DOHH2 (cell line): ENCODE measurements at regions not wholly inside any gene's neighbourhood (a gene's known extent, or its start where the extent isn't known, plus 50 kb on each side); places are given as distances from the start of the nearest gene placed in this dataset.

Source experiments
- H3F3A ChIP-seq: fragments of 200-600 bp; sonication (generic), shearing (Covaris generic); 2 replicates; pipeline ENCODE4 v1.6.0; 2016; ENCODE audit warnings: antibody characterized with exemption, mild to moderate bottlenecking; ENCODE audit not compliant: control insufficient read depth, insufficient read depth
- H3K27ac ChIP-seq: fragments of 200-600 bp; sonication (generic); 2 replicates; pipeline ENCODE4 v1.5.1; 2014; ENCODE audit warnings: low read depth, mild to moderate bottlenecking, low read length, moderate library complexity
- H3K27me3 ChIP-seq: fragments of 200-600 bp; sonication (generic); 2 replicates; pipeline ENCODE4 v1.6.1; 2014; ENCODE audit warnings: mild to moderate bottlenecking, low read length, mixed read lengths; ENCODE audit not compliant: control insufficient read depth
- H3K36me3 ChIP-seq: fragments of 200-600 bp; sonication (generic); 2 replicates; pipeline ENCODE4 v1.6.1; 2014; ENCODE audit warnings: mild to moderate bottlenecking, low read length, moderate library complexity, mixed read lengths; ENCODE audit not compliant: control insufficient read depth
- H3K4me1 ChIP-seq: fragments of 200-600 bp; sonication (generic); 2 replicates; pipeline ENCODE4 v1.6.1; 2014; ENCODE audit warnings: mild to moderate bottlenecking, low read length, mixed read lengths; ENCODE audit not compliant: control insufficient read depth
- H3K4me2 ChIP-seq: fragments of 200-600 bp; sonication (generic); 2 replicates; pipeline ENCODE4 v1.6.0; 2014; ENCODE audit warnings: mild to moderate bottlenecking, low read length, moderate library complexity
- H3K4me3 ChIP-seq: fragments of 200-600 bp; sonication (generic); 2 replicates; pipeline ENCODE4 v1.5.1; 2014; ENCODE audit warnings: mild to moderate bottlenecking, low read length, mixed read lengths
- H3K79me2 ChIP-seq: fragments of 200-600 bp; sonication (generic); 2 replicates; pipeline ENCODE4 v1.6.1; 2014; ENCODE audit warnings: mild to moderate bottlenecking, low read length, mixed read lengths; ENCODE audit not compliant: control insufficient read depth
- H3K9me2 ChIP-seq: fragments of 200-600 bp; sonication (generic); replicated peaks from 2 replicates; pipeline ENCODE4 v1.6.1; 2014; ENCODE audit warnings: mild to moderate bottlenecking, low read length, mixed read lengths; ENCODE audit not compliant: control insufficient read depth
- H3K9me3 ChIP-seq: fragments of 200-600 bp; sonication (generic); 2 replicates; pipeline ENCODE4 v1.6.1; 2014; ENCODE audit warnings: antibody characterized with exemption, low read length, mixed read lengths; ENCODE audit not compliant: control insufficient read depth, insufficient read depth
- H4K20me1 ChIP-seq: fragments of 200-600 bp; sonication (generic); 2 replicates; pipeline ENCODE4 v1.6.0; 2014; ENCODE audit warnings: low read depth, mild to moderate bottlenecking, antibody characterized with exemption, low read length, moderate library complexity; ENCODE audit not compliant: control insufficient read depth, insufficient read depth
- EZH2phosphoT487 ChIP-seq: fragments of 200-600 bp; sonication (generic); IDR thresholded peaks from 2 replicates; pipeline ENCODE4 v1.6.1; 2017; ENCODE audit warnings: borderline replicate concordance, mild to moderate bottlenecking, antibody characterized with exemption, low read length, moderate library complexity, mixed read lengths
- TF ChIP-seq, protein P1 (sequence below): fragments of 200-600 bp; sonication (generic); IDR thresholded peaks from one replicate; pipeline ENCODE4 v1.5.1; 2014; ENCODE audit warnings: antibody characterized with exemption, mild to moderate bottlenecking, low read depth, low read length; ENCODE audit not compliant: poor library complexity, severe bottlenecking

DNA sequence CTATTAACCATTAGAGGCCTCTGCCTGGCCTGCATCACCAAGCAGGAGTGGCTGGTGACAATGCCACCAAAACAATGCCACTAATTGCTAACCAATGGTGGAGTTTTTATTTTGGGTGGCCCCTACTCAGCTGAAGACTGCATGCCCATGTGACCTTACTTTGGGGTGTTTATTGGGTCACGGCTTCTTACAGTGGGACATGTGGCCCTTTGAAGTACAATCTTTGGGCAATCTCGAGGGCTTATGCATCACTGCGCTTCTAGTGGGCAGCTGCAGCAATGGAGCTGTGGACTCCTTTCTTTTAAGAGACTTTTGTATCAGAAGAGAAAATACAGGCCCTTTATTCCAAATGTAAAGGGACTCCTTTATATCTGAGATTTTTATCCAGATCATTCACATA is 85.7 kb downstream of the IGLL5 start:
- Histone ChIP-seq H3F3A (no peaks in the 10 kb centered on the region), H3K4me3 (no peak overlapping the region), H3K9me3 (no peaks in the 10 kb centered on the region), H3K36me3 (no peaks in the 10 kb centered on the region), H3K4me1 (no peaks in the 10 kb centered on the region), H3K27me3 (no peaks in the 10 kb centered on the region), H3K27ac (no peak overlapping the region), H3K9me2 (no peaks in the 10 kb centered on the region), H4K20me1 (no peaks in the 10 kb centered on the region), H3K4me2 (no peak overlapping the region), H3K79me2 (no peaks in the 10 kb centered on the region)
- TF ChIP-seq, protein P1, sequence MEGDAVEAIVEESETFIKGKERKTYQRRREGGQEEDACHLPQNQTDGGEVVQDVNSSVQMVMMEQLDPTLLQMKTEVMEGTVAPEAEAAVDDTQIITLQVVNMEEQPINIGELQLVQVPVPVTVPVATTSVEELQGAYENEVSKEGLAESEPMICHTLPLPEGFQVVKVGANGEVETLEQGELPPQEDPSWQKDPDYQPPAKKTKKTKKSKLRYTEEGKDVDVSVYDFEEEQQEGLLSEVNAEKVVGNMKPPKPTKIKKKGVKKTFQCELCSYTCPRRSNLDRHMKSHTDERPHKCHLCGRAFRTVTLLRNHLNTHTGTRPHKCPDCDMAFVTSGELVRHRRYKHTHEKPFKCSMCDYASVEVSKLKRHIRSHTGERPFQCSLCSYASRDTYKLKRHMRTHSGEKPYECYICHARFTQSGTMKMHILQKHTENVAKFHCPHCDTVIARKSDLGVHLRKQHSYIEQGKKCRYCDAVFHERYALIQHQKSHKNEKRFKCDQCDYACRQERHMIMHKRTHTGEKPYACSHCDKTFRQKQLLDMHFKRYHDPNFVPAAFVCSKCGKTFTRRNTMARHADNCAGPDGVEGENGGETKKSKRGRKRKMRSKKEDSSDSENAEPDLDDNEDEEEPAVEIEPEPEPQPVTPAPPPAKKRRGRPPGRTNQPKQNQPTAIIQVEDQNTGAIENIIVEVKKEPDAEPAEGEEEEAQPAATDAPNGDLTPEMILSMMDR: no peak
- no peak for TF ChIP-seq EZH2phosphoT487

DNA sequence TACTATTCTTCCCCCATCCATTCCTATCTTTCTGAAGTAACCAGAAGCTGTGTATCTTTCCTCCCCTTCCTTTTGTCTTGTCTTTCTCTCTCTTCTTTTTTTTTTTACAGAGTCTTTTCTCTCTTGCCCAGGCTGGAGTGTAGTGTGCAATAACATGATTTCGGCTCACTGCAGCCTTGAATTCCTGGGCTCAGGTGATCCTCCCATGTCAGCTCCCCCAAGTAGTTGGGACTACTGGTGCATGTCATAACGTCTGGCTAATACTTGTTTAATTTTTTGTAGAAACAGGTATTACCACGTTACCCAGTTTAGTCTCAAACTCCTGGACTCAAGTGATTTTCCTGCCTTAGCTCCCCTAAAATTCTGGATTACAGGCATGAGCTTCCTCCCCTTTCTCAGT is 86.5 kb downstream of the IGLL5 start:
- TF ChIP-seq, protein P1: no peak
- no peak for TF ChIP-seq EZH2phosphoT487
- no peaks in the 10 kb centered on the region for H3K4me1 ChIP-seq
- H3K36me3 ChIP-seq: no peaks in the 10 kb centered on the region
- no peaks in the 10 kb centered on the region for H4K20me1 ChIP-seq
- peaks cover 1% of the 10 kb centered on the region for H3K9me3 ChIP-seq
- no peaks in the 10 kb centered on the region for H3K27me3 ChIP-seq
- no peak overlapping the region for H3K4me3 ChIP-seq
- no peaks in the 10 kb centered on the region for H3K79me2 ChIP-seq
- H3K4me2 ChIP-seq: no peak overlapping the region
- H3K27ac ChIP-seq: no peak overlapping the region
- H3F3A ChIP-seq: no peaks in the 10 kb centered on the region
- H3K9me2 ChIP-seq: no peaks in the 10 kb centered on the region

DNA sequence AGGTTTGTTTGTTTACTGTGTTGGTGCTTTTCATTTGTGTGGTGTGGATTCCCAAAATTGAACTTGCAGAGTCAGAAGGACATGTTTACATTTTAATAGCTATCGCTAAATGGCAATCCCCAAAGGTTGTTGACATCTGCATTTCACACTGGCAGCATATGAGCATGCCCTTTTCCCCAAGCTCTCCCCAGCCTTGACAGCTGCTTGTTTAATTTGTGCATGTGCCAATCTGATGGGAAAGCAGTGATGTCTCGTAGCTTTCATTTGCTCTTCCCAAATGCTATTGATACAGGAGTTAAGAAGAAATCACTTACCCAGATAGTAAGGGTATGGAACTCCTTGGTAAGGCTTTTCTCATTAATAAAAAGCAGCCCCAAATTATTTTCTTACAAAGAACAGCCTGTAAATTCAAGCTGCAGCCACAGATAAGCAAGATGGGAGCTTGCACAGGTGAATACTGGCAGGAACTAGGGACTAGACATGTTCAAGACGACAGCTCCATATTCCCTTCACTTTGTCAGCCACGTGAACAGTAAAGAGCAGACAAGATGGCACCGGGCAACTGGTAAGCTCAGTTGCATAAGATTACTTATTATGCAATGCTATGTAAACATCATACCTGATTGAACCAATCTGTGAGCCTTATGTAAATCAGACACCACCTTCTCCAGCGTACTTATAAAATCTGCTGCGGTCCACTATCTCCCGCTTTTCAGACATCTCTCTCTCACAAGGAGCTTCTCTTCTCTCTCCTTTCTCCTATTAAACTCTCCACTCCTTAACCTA is 87.4 kb downstream of the IGLL5 start:
- Histone ChIP-seq H3K9me2 (no peaks in the 10 kb centered on the region), H3K36me3 (no peaks in the 10 kb centered on the region), H3K79me2 (no peaks in the 10 kb centered on the region), H3K27ac (no peak overlapping the region), H3K4me3 (no peak overlapping the region), H4K20me1 (no peaks in the 10 kb centered on the region), H3K9me3 (peaks cover 7% of the 10 kb centered on the region), H3K4me1 (no peaks in the 10 kb centered on the region), H3K27me3 (no peaks in the 10 kb centered on the region), H3F3A (no peaks in the 10 kb centered on the region), H3K4me2 (no peak overlapping the region)
- no peak for TF ChIP-seq EZH2phosphoT487
- TF ChIP-seq, protein P1: no peak
